ENCODE measurements at regions not wholly inside any gene's neighbourhood (a gene's known extent, or its start where the extent isn't known, plus 50 kb on each side); places are given as distances from the start of the nearest gene placed in this dataset.
"Not testable (repeated sequence)": the region's sequence is repeated elsewhere in the genome, so short reads cannot be mapped to it uniquely, and the experiment has no call there.

DNA sequence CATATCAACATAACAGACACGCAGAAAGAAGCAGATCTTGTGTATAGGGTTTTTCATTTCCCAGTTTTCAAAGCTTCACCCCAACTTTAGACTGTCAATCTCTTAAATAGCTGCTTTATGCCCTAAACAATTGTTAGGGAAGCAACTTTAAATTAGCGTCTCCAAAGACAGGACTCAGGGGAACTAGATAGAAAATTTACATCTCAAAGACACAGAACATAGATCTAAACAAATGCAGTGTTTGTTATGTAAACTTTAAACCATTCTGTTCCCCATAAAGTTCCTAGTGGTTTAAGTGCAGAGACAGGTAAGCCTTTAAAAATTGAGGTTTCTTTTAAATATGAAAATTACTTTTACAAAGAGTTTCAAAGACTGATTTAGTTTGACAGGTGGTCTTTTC lies 379.2 kb upstream of the GHITM start:
- no peaks in the 10 kb centered on the region for H3K4me1 Mint-ChIP-seq (ENCODE audit: low read depth, unreplicated experiment)
- H3K9me3 Mint-ChIP-seq (ENCODE audit: unreplicated experiment), result peaks cover 1% of the 10 kb centered on the region
- no peak for DNase-seq
- peaks cover 1% of the 10 kb centered on the region for H3K27me3 Mint-ChIP-seq (ENCODE audit: unreplicated experiment)
- TF ChIP-seq, protein P1, sequence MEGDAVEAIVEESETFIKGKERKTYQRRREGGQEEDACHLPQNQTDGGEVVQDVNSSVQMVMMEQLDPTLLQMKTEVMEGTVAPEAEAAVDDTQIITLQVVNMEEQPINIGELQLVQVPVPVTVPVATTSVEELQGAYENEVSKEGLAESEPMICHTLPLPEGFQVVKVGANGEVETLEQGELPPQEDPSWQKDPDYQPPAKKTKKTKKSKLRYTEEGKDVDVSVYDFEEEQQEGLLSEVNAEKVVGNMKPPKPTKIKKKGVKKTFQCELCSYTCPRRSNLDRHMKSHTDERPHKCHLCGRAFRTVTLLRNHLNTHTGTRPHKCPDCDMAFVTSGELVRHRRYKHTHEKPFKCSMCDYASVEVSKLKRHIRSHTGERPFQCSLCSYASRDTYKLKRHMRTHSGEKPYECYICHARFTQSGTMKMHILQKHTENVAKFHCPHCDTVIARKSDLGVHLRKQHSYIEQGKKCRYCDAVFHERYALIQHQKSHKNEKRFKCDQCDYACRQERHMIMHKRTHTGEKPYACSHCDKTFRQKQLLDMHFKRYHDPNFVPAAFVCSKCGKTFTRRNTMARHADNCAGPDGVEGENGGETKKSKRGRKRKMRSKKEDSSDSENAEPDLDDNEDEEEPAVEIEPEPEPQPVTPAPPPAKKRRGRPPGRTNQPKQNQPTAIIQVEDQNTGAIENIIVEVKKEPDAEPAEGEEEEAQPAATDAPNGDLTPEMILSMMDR (IDR thresholded peaks at IDR 0.05; ENCODE audit: partially characterized antibody, unreplicated experiment), result no peak
- no peak overlapping the region for H3K4me3 Mint-ChIP-seq (ENCODE audit: unreplicated experiment)
- H3K36me3 Mint-ChIP-seq (ENCODE audit: unreplicated experiment), result peaks cover 5% of the 10 kb centered on the region
- no peak overlapping the region for H3K27ac Mint-ChIP-seq (ENCODE audit: unreplicated experiment)

DNA sequence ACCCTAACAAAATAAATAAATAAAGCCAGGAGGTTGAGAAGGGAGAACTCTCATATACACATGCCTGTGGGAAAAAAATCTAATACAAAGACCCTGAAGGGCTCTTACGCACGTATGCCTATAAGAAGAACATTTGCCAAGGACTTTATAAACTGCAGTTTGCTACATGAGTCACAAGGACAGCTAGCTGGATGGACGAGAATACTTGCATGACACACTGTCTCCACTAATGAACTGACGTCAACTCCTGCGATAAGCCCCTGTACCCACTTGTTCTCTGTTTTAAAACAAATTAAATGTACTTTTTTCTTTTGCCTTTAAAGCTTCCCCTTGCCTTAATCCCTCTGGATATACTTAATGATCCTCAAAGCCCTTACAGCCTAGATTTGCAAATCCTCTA lies 374.6 kb upstream of the GHITM start:
- Mint-ChIP-seq H3K4me3 (ENCODE audit: unreplicated experiment) (no peak overlapping the region), H3K9me3 (ENCODE audit: unreplicated experiment) (peaks cover 1% of the 10 kb centered on the region), H3K36me3 (ENCODE audit: unreplicated experiment) (peaks cover under 1% of the 10 kb centered on the region), H3K4me1 (ENCODE audit: low read depth, unreplicated experiment) (no peaks in the 10 kb centered on the region), H3K27ac (ENCODE audit: unreplicated experiment) (no peak overlapping the region), H3K27me3 (ENCODE audit: unreplicated experiment) (no peaks in the 10 kb centered on the region)
- DNase-seq, result no peak
- TF ChIP-seq, protein P1 (IDR thresholded peaks at IDR 0.05; ENCODE audit: partially characterized antibody, unreplicated experiment), result no peak

DNA sequence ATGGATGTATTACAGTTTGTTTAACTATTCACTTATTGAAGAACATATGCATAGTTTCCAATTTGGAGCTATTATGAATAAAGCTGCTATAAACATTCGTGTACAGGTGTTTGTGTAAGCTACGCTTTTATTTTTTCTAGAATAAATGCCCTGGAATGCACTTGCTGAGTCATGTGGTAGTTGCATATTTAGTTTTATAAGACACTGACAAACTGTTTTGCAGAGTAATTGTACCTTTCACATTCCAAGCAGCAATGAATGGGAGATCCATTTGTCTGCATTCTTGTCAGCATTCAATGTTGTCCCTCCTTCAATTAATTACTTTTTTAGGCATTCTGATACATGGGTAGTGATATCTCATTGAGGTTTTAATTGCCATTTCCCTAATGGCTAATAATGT lies 373.6 kb upstream of the GHITM start:
- no peak overlapping the region for H3K4me3 Mint-ChIP-seq (ENCODE audit: unreplicated experiment)
- no peaks in the 10 kb centered on the region for H3K27me3 Mint-ChIP-seq (ENCODE audit: unreplicated experiment)
- peaks cover 1% of the 10 kb centered on the region for H3K9me3 Mint-ChIP-seq (ENCODE audit: unreplicated experiment)
- H3K36me3 Mint-ChIP-seq (ENCODE audit: unreplicated experiment), result no peaks in the 10 kb centered on the region
- TF ChIP-seq, protein P1 (IDR thresholded peaks at IDR 0.05; ENCODE audit: partially characterized antibody, unreplicated experiment), result no peak
- H3K27ac Mint-ChIP-seq (ENCODE audit: unreplicated experiment), result no peak overlapping the region
- H3K4me1 Mint-ChIP-seq (ENCODE audit: low read depth, unreplicated experiment), result no peaks in the 10 kb centered on the region
- DNase-seq, result no peak

DNA sequence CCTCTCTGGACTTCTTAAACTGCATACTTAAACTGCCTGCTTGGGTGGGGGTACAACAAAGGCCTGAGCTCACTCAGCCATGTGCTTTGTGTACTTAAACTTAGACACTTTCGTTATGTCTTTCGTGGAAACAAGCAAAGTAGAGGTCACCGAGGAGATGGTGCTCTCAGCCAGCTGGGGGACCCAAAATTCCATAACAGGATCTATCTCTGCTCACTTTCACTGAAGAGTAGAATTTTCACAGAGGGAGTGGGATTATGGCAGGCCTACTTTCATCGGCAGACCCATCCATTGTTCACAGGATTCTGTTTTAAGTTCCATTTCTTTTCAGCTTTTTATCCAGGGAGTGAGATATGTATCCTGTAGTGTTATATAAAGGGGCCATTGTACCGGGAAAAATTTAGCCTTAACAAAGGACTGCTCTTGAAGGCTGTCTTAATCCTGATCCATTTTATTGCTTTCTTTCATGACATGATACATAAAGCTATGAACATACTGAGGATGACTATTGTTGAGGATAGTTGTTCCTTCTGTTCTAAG lies 370.0 kb upstream of the GHITM start:
- Mint-ChIP-seq H3K27ac (ENCODE audit: unreplicated experiment) (no peak overlapping the region), H3K4me1 (ENCODE audit: low read depth, unreplicated experiment) (no peaks in the 10 kb centered on the region), H3K9me3 (ENCODE audit: unreplicated experiment) (no peaks in the 10 kb centered on the region), H3K27me3 (ENCODE audit: unreplicated experiment) (no peaks in the 10 kb centered on the region), H3K36me3 (ENCODE audit: unreplicated experiment) (peaks cover 8% of the 10 kb centered on the region), H3K4me3 (ENCODE audit: unreplicated experiment) (no peak overlapping the region)
- DNase-seq, result no peak
- TF ChIP-seq, protein P1 (IDR thresholded peaks at IDR 0.05; ENCODE audit: partially characterized antibody, unreplicated experiment), result no peak

DNA sequence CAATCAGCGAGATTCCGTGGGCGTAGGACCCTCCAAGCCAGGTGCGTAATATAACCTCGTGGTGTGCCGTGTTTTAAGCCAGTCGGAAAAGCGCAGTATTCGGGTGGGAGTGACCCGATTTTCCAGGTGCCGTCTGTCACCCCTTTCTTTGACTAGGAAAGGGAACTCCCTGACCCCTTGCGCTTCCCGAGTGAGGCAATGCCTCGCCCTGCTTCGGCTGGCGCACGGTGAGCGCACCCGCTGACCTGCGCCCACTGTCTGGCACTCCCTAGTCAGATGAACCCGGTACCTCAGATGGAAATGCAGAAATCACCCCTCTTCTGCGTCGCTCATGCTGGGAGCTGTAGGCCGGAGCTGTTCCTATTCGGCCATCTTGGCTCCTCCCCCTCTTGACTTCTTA lies 352.6 kb upstream of the GHITM start:
- H3K9me3 Mint-ChIP-seq (ENCODE audit: unreplicated experiment); H3K4me3 Mint-ChIP-seq (ENCODE audit: unreplicated experiment); DNase-seq; H3K4me1 Mint-ChIP-seq (ENCODE audit: low read depth, unreplicated experiment); H3K27me3 Mint-ChIP-seq (ENCODE audit: unreplicated experiment); H3K27ac Mint-ChIP-seq (ENCODE audit: unreplicated experiment): not testable (repeated sequence)
- H3K36me3 Mint-ChIP-seq (ENCODE audit: unreplicated experiment), result peaks cover 15% of the 10 kb centered on the region

Data from glutamatergic neuron (in vitro differentiated cells).